ENCODE measurements at regions not wholly inside any gene's neighbourhood (a gene's known extent, or its start where the extent isn't known, plus 50 kb on each side); places are given as distances from the start of the nearest gene placed in this dataset.

DNA sequence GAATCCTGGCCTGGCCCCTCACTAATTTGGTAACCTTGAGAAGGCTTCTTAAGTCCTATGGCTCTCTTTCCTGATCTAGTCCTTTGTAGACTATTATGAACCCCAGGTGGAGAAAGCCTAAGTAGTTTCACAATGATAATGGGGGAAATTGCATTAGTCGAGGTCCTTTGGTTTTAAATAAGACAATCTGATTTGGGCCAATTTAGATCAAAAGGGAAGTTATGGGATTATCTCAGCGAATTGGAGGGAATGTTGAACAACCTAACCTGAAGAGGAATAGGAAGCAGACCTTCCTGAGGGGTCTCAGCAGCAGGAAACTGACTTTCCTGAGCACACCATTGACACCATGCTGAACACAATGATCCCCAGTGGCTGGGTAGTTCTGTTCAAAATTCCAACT is 331.5 kb downstream of the PRDM5 start:
- no peaks in the 10 kb centered on the region for H3K79me2 ChIP-seq (ENCODE audit: insufficient read depth)

More for the DNA sequence above, 331.5 kb downstream of the PRDM5 start:
- no peaks in the 10 kb centered on the region for H3K27me3 ChIP-seq (ENCODE audit: insufficient read depth)
- no peaks in the 10 kb centered on the region for H3K4me1 ChIP-seq (ENCODE audit: control insufficient read depth in 1 of 2, insufficient read depth in 2 of 2, low read depth in 1 of 2, low read length in 1 of 2)
- no peaks in the 10 kb centered on the region for H3F3A ChIP-seq (replicated peaks; ENCODE audit: insufficient read depth)
- no peak overlapping the region for H3K4me3 ChIP-seq (ENCODE audit: low read depth in 2 of 2, low read length in 1 of 2)
- TF ChIP-seq EP300 (IDR thresholded peaks at IDR 0.05; ENCODE audit: borderline replicate concordance in 1 of 2, low read depth in 1 of 2, low read length in 1 of 2) (no peak), FOXJ3 (CRISPR knock-in tag; IDR thresholded peaks at IDR 0.05) (no peak), JUND (IDR thresholded peaks at IDR 0.05) (no peak), GABPA (IDR thresholded peaks at IDR 0.05; ENCODE audit: low read depth) (no peak), PBX3 (IDR thresholded peaks at IDR 0.05) (no peak), RFX5 (IDR thresholded peaks at IDR 0.05; ENCODE audit: low read length) (no peak), RCOR1 (IDR thresholded peaks at IDR 0.05; ENCODE audit: low read length) (no peak), SIN3A (IDR thresholded peaks at IDR 0.05; ENCODE audit: borderline replicate concordance, low read depth, low read length) (no peak), NFIC (IDR thresholded peaks at IDR 0.05; ENCODE audit: borderline replicate concordance) (no peak), MEF2A (IDR thresholded peaks at IDR 0.05; ENCODE audit: borderline replicate concordance, low read depth) (no peak), CHD2 (IDR thresholded peaks at IDR 0.05; ENCODE audit: low read length, partially characterized antibody) (no peak)
- TF ChIP-seq, protein P1, sequence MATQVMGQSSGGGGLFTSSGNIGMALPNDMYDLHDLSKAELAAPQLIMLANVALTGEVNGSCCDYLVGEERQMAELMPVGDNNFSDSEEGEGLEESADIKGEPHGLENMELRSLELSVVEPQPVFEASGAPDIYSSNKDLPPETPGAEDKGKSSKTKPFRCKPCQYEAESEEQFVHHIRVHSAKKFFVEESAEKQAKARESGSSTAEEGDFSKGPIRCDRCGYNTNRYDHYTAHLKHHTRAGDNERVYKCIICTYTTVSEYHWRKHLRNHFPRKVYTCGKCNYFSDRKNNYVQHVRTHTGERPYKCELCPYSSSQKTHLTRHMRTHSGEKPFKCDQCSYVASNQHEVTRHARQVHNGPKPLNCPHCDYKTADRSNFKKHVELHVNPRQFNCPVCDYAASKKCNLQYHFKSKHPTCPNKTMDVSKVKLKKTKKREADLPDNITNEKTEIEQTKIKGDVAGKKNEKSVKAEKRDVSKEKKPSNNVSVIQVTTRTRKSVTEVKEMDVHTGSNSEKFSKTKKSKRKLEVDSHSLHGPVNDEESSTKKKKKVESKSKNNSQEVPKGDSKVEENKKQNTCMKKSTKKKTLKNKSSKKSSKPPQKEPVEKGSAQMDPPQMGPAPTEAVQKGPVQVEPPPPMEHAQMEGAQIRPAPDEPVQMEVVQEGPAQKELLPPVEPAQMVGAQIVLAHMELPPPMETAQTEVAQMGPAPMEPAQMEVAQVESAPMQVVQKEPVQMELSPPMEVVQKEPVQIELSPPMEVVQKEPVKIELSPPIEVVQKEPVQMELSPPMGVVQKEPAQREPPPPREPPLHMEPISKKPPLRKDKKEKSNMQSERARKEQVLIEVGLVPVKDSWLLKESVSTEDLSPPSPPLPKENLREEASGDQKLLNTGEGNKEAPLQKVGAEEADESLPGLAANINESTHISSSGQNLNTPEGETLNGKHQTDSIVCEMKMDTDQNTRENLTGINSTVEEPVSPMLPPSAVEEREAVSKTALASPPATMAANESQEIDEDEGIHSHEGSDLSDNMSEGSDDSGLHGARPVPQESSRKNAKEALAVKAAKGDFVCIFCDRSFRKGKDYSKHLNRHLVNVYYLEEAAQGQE (IDR thresholded peaks at IDR 0.05; ENCODE audit: low read depth, low read length) = no peak
- TF ChIP-seq, protein P2, sequence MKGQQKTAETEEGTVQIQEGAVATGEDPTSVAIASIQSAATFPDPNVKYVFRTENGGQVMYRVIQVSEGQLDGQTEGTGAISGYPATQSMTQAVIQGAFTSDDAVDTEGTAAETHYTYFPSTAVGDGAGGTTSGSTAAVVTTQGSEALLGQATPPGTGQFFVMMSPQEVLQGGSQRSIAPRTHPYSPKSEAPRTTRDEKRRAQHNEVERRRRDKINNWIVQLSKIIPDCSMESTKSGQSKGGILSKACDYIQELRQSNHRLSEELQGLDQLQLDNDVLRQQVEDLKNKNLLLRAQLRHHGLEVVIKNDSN (IDR thresholded peaks at IDR 0.05; ENCODE audit: borderline replicate concordance, low read depth) = no peak
- TF ChIP-seq, protein P3, sequence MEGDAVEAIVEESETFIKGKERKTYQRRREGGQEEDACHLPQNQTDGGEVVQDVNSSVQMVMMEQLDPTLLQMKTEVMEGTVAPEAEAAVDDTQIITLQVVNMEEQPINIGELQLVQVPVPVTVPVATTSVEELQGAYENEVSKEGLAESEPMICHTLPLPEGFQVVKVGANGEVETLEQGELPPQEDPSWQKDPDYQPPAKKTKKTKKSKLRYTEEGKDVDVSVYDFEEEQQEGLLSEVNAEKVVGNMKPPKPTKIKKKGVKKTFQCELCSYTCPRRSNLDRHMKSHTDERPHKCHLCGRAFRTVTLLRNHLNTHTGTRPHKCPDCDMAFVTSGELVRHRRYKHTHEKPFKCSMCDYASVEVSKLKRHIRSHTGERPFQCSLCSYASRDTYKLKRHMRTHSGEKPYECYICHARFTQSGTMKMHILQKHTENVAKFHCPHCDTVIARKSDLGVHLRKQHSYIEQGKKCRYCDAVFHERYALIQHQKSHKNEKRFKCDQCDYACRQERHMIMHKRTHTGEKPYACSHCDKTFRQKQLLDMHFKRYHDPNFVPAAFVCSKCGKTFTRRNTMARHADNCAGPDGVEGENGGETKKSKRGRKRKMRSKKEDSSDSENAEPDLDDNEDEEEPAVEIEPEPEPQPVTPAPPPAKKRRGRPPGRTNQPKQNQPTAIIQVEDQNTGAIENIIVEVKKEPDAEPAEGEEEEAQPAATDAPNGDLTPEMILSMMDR (IDR thresholded peaks at IDR 0.05) = no peak
- 22% methylated on average over 2 of the region's 2 CpGs for WGBS (ENCODE audit: low lambda C conversion rate)
- H3K9me3 ChIP-seq = no peaks in the 10 kb centered on the region
- DNase-seq = no peak
- H4K20me1 ChIP-seq (ENCODE audit: insufficient read depth) = no peaks in the 10 kb centered on the region
- no peak overlapping the region for H3K27ac ChIP-seq (ENCODE audit: low read depth in 2 of 2, low read length in 1 of 2)
- H3K9me2 ChIP-seq = no peaks in the 10 kb centered on the region; the same call in 1 of the 2 replicates
- H3K4me2 ChIP-seq = no peak overlapping the region
- ChIA-PET CTCF (no interaction called here), POLR2A (no interaction called here)
- no peaks in the 10 kb centered on the region for H3K36me3 ChIP-seq (replicated peaks in 1 of 2; ENCODE audit: control insufficient read depth in 1 of 2, insufficient read depth in 2 of 2, low read length in 1 of 2)
- no peak overlapping the region for H2AFZ ChIP-seq (ENCODE audit: low read depth)
- H3K9ac ChIP-seq = no peak overlapping the region
